HG03460 (cell line): ENCODE measurements at regions not wholly inside any gene's neighbourhood (a gene's known extent, or its start where the extent isn't known, plus 50 kb on each side); places are given as distances from the start of the nearest gene placed in this dataset.
"Not testable (repeated sequence)": the region's sequence is repeated elsewhere in the genome, so short reads cannot be mapped to it uniquely, and the experiment has no call there.

Source experiments
- ATAC-seq: cut with Tn5 transposase; IDR thresholded peaks from one replicate; pipeline ENCODE4 v1.9.1; 2021; ENCODE audit not compliant: unreplicated experiment

GRCh38 chr2:83015900-83016299, 1443.2 kb downstream of the SUCLG1 start:
- no peak for ATAC-seq

- ATAC-seq = no peak
Observed at GRCh38 chr2:83015035-83015715, 1443.9 kb downstream of the SUCLG1 start.

- ATAC-seq = no peak
Observed at GRCh38 chr2:83014462-83014861, 1444.6 kb downstream of the SUCLG1 start.

GRCh38 chr2:83006961-83007360, 1452.1 kb downstream of the SUCLG1 start:
- no peak for ATAC-seq

- no peak for ATAC-seq
Observed at GRCh38 chr2:83003555-83003954, 1455.5 kb downstream of the SUCLG1 start.

- no peak for ATAC-seq
Observed at GRCh38 chr2:83002706-83003105, 1456.4 kb downstream of the SUCLG1 start.

- ATAC-seq = no peak
Observed at GRCh38 chr2:82998781-82999180, 1460.3 kb downstream of the SUCLG1 start.

- ATAC-seq = no peak
Observed at GRCh38 chr2:82996217-82996616, 1462.9 kb downstream of the SUCLG1 start.

- no peak for ATAC-seq
Observed at GRCh38 chr2:82994151-82994550, 1464.9 kb downstream of the SUCLG1 start.

- no peak for ATAC-seq
Observed at GRCh38 chr2:82993609-82994008, 1465.5 kb downstream of the SUCLG1 start.

- ATAC-seq = no peak
Observed at GRCh38 chr2:82992968-82993367, 1466.1 kb downstream of the SUCLG1 start.

GRCh38 chr2:82987706-82988105, 1471.4 kb downstream of the SUCLG1 start:
- ATAC-seq = not testable (repeated sequence)

- ATAC-seq = no peak
Observed at GRCh38 chr2:82986899-82987298, 1472.2 kb downstream of the SUCLG1 start.

GRCh38 chr2:82985572-82986197, 1473.4 kb downstream of the SUCLG1 start:
- ATAC-seq = no peak

- no peak for ATAC-seq
Observed at GRCh38 chr2:82968358-82968757, 1490.7 kb downstream of the SUCLG1 start.

GRCh38 chr2:82964341-82964740, 1494.7 kb downstream of the SUCLG1 start:
- no peak for ATAC-seq

- ATAC-seq = no peak
Observed at GRCh38 chr2:82959727-82960126, 1499.4 kb downstream of the SUCLG1 start.

GRCh38 chr2:82954868-82955267, 1504.2 kb downstream of the SUCLG1 start:
- ATAC-seq = no peak

- ATAC-seq = no peak
Observed at GRCh38 chr2:82939211-82939610, 1519.9 kb downstream of the SUCLG1 start.

- not testable (repeated sequence) for ATAC-seq
Observed at GRCh38 chr2:82938321-82938845, 1520.7 kb downstream of the SUCLG1 start.

- ATAC-seq = no peak
Observed at GRCh38 chr2:82913566-82913965, 1545.5 kb downstream of the SUCLG1 start.

GRCh38 chr2:82896117-82896516, 1563.0 kb downstream of the SUCLG1 start:
- ATAC-seq = no peak

GRCh38 chr2:82893190-82893589, 1565.9 kb downstream of the SUCLG1 start:
- no peak for ATAC-seq
